HG03108 (cell line): ENCODE measurements at regions not wholly inside any gene's neighbourhood (a gene's known extent, or its start where the extent isn't known, plus 50 kb on each side); places are given as distances from the start of the nearest gene placed in this dataset.
"Not testable (repeated sequence)": the region's sequence is repeated elsewhere in the genome, so short reads cannot be mapped to it uniquely, and the experiment has no call there.

Experiments
- ATAC-seq: cut with Tn5 transposase; IDR thresholded peaks from one replicate; pipeline ENCODE4 v1.9.1; 2021; ENCODE audit warnings: moderate library complexity; ENCODE audit not compliant: unreplicated experiment

GRCh38 chr10:83492004-83492403 is 647.3 kb upstream of the GHITM start:
- no peak for ATAC-seq

DNA sequence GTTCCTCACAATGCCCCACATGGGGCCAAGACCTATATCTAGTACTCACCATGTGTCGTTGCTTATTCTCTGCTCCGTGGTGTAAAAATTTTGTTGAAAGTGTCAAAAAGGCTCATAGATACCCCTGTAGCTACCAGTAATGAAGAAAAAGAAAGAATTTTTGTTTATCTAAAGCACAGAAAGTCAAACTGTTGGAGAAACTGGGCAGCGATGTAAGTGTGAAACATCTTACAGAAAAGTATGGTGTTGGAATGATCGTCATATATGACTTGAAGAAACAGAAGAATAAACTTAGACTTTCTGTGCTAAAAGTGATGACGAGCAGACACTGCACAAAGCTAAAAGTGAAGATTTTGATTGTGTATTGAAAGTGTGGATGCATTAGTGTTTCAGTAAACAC is 626.6 kb upstream of the GHITM start:
- no peak for ATAC-seq

- ATAC-seq, result no peak
Measured at GRCh38 chr10:83515001-83515400, 624.3 kb upstream of the GHITM start.

GRCh38 chr10:83516788-83517187 is 622.5 kb upstream of the GHITM start:
- no peak for ATAC-seq

DNA sequence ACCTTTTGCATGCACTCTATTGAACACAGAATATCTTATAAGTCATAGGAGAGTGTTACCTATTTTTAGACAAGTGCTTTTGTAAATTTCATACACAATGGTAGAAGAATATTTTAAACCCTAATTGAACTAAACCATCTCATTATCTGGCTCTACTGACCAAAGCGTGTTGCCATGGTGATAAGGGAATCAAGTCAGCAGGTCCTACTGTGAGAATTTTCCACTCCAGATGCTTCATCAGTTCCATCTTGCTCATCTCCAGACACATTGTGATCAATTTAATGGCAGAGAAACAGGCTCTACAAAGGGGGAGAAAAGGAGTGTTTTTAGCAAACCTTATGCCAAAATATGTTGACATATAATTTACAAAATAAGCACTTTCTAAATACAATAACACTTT is 621.9 kb upstream of the GHITM start:
- no peak for ATAC-seq

GRCh38 chr10:83518779-83519178 is 620.5 kb upstream of the GHITM start:
- no peak for ATAC-seq

- not testable (repeated sequence) for ATAC-seq
Measured at GRCh38 chr10:83520386-83520785, 618.9 kb upstream of the GHITM start.

DNA sequence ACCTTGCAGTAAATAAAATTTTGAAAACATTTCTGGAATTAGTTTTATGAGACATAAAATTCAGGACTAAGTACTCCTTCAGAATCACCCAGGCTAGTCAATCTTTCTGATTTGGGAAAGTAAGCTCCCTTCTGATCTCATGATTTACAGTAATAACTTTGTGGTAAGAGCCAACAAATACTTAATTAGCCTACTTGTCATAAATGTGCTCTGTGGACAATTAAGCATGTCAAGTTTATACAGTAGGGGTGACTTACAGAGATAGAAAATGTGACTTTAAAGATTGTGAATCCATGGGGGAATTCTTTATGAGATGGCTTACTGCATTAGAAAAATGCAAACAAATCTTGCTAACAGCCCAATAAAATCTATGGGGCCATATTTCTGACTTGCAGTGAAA is 616.9 kb upstream of the GHITM start:
- ATAC-seq, result no peak

DNA sequence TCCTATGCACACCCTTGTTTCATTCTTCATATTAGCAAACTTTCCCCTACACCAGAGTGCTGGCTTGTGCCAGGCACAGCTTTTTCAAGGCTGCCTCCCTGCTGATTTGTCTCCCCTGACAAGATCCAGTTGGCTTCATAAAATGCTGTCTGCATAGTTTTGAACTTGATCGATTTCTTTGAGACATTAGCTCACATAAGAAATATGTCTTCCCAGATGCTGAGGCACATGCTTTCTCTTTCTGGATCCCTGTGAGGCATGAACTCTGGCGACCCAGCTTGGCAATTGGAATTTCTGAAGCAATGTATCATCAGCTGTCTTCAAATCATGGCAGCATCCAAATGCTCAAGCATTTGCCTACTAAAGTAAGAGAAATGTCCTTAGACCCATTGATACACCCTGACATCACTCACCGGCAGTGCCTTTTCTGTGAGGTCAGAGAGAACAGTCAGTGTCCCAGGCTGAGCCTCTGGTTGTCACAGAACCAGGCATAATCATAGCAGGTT is 616.4 kb upstream of the GHITM start:
- no peak for ATAC-seq

DNA sequence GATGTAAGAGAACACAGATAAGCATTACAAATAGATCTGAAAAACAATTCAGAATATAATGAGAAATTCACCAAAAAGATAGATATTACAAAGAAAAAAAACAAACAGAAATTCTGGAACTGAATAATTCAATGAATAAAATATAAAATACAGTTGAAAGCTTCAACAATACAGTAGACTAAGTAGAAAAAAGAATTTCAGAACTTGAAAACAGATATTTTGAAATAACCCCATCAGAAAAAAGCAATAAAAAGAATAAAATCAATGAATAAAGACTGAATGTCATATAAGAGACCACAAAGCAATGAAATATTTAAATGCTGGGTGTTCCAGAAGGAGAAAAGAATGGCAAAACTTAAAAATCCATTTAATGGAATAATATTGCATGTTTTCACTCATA is 611.4 kb upstream of the GHITM start:
- ATAC-seq, result no peak

DNA sequence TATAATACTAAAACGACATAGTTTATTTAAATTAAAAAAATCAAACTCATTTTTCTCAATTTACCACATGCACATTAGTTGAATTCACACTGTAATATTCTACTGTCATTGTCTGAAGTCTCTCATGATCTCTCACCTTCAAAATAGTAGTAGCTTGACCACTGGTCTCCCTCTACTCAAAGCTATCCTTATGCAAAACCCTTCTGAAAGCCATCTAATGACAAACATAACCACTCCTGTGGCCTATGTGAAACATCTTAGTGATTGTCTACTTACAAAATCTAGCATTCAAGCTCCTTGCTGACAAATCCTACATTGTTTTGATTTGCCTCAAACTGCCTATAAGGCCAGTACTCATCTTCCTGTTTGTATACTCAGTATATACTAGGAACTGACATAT is 606.0 kb upstream of the GHITM start:
- no peak for ATAC-seq

DNA sequence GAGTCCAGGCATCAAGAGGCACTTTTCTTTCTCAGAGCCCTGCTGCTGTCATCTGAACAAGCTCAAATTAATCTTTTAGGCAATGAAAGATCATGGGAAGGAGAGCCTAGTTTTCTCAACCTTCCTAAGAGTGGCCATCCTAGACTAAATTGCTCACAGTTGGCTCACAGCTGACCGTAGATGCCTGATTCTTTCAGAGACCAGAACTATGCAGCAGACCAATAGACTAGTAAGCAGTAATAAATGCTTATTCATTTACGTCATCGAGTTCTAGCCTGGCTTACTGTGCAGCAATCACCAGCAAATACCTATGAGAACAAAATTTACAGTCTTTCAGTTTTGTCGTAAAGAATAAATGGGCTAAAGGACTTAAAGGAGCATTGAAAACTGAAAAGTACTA is 602.9 kb upstream of the GHITM start:
- ATAC-seq, result no peak

GRCh38 chr10:83538047-83538446 is 601.3 kb upstream of the GHITM start:
- ATAC-seq, result no peak

DNA sequence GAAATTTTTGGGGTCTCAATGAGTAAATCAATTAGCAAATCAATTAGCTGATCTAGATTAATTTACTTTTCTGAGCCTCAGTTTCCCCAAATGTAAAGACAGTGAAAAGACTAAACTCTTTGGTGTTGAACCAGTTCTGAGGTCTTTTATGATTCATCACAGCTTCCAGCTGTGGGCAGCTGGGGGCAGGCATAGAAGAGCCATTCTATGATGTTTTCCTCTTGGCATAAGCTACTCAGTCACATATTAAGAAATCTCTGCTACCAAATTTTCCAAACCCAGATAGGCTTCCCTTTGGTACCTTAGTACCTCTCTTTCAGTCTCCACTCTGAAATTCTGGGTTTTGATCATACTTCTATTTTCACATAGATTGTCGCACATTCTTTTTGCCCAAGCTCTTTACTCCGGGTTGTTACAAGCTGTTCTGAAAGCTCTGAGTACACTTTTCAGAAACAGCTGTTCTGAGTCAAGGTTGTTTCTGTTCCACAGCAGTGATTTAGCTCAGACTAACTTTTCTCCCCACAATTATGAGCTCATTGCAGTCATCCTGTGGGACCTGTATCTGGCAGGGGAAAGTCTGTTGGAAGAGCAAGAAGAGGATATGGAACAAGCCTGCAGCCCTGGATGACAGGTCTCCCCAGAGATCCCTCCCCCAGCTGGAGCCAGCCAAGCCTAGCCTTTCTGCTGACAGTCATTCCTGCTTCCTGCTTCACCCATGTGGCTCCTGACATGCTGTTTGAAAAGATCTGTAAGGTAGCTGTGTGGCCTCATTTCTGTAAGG is 599.6 kb upstream of the GHITM start:
- ATAC-seq, result no peak

DNA sequence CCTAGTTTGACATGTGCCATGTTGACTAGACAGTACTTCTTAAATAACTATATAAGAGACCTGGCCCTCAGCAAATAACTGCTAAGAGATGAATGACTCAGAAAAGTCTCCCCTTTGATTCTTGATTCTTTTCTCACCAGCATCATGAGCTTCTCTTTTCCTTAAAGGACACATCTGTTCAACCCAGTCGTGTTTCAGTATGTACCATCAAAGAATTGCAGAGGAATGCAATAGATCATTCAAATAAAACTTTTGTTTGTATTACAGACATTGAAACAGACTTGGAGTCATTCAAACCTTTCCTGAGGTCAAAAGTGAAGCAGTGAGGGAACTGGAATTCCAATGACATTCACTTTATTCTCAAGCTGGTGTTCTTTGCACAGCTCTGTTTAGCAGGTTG is 598.3 kb upstream of the GHITM start:
- ATAC-seq, result no peak

GRCh38 chr10:83542774-83543411 is 596.4 kb upstream of the GHITM start:
- ATAC-seq, result peak; percentile 49

DNA sequence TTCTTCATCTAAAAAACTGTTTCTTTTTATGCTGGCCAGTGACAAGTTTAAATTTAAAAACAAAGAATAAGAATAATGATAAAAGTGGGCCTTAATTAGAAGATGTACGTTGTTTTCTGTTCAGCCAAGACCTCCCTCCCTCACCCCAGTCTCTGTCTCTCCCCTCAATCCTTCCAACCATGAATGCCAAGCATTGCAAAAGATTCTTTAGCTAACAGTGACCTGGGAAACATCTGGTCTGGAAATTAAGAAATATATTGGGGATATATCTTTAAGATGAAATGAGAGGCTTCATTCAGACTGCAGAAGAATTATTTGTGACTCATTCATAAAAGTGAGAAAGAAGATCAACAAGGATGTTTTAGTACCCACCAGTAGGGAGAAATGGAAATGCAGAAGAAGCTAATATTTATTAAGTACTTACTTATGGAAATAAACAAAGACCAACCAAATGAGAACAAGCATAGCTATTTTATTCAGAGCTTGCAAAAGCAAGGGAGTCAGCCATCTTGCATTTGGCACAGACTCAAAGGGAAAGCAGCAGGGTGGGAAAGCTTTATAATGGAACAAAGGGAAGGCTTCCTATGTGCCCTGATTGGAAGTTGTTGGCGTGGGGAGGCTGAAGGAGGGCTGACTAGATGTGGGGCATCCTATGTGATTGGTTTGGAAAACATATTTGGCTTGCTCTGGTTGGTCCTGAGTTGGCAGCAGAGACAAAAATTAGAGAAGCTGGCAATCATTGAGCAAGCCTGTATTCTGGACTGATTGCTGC is 595.4 kb upstream of the GHITM start:
- ATAC-seq, result no peak

- ATAC-seq, result no peak
Measured at GRCh38 chr10:83545901-83546391, 593.4 kb upstream of the GHITM start.

DNA sequence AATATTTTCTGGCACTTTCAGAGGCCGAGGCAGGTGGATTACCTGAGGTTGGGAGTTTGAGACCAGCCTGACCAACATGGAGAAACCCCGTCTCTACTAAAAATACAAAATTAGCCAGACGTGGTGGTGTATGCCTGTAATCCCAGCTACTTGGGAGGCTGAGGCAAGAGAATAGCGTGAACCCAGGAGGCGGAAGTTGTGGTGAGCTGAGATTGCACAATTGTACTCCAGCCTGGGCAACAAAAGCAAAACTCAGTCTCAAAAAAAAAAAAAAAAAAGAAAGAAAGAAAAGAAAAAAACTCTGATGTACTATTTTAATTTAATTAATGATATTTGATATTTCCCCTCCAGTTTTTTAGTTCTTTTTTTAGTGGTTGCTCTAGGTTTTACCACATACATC is 588.1 kb upstream of the GHITM start:
- not testable (repeated sequence) for ATAC-seq

DNA sequence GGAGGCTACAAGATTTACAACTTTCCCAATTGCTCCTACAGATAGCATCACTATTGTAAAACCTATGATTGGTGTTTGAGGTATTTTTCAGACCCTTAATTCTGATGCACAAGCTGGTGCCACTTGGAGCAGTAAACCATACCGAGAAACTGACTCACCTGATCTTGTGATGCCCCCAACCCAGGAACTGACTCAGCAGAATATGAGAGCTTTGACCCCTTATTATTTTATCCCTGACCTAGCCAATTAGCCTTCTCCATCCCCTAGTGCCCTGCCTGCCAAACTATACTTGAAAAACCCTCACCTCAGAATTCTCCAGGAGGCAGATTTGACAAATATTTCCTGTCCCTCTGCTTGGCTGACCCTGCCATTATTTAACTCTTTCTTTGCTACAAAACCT is 585.9 kb upstream of the GHITM start:
- no peak for ATAC-seq

- ATAC-seq, result no peak
Measured at GRCh38 chr10:83555264-83555663, 584.0 kb upstream of the GHITM start.

DNA sequence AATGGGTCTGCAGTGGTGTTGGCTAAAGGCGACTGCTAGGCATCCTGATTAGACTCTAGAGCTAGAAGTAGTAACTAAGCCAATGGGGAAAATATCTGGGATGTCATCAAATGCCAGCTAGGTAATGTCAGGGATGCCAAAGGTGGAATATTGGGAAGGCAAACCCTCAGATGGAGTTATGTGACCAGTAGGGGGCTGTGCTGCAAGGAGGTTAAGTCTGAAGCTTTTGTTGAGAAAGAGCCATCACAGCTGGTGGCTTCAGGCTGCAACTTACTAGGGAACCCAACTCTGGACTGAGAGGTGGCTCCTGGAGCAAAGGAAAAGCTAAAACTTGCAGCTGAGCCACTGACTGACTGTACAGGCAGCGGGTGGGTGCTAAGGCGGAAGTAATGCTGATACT is 576.9 kb upstream of the GHITM start:
- ATAC-seq, result no peak
